CD4-positive, alpha-beta T cell treated with Interleukin-21 for 1 hour (primary cell): ENCODE measurements at regions not wholly inside any gene's neighbourhood (a gene's known extent, or its start where the extent isn't known, plus 50 kb on each side); places are given as distances from the start of the nearest gene placed in this dataset.
"Not testable (repeated sequence)": the region's sequence is repeated elsewhere in the genome, so short reads cannot be mapped to it uniquely, and the experiment has no call there.

Source experiments
- DNase-seq: peaks from one replicate; pipeline ENCODE4 v3.0.0-alpha.2; 2020

GRCh38 chr5:166178411-166179080 lies 2112.9 kb upstream of the WWC1 start:
- DNase-seq, result no peak

GRCh38 chr5:166185185-166185584 lies 2106.3 kb upstream of the WWC1 start:
- DNase-seq, result no peak

GRCh38 chr5:166188501-166189325 lies 2102.7 kb upstream of the WWC1 start:
- DNase-seq, result no peak

GRCh38 chr5:166192696-166193095 lies 2098.7 kb upstream of the WWC1 start:
- no peak for DNase-seq

- DNase-seq, result no peak
Observed at GRCh38 chr5:166195981-166196380, 2095.5 kb upstream of the WWC1 start.

GRCh38 chr5:166200532-166200931 lies 2090.9 kb upstream of the WWC1 start:
- no peak for DNase-seq

- no peak for DNase-seq
Observed at GRCh38 chr5:166211640-166212039, 2079.8 kb upstream of the WWC1 start.

- no peak for DNase-seq
Observed at GRCh38 chr5:166236327-166236726, 2055.1 kb upstream of the WWC1 start.

- no peak for DNase-seq
Observed at GRCh38 chr5:166240705-166241104, 2050.7 kb upstream of the WWC1 start.

- DNase-seq, result no peak
Observed at GRCh38 chr5:166245556-166245955, 2045.9 kb upstream of the WWC1 start.

- no peak for DNase-seq
Observed at GRCh38 chr5:166251786-166252185, 2039.7 kb upstream of the WWC1 start.

GRCh38 chr5:166257661-166258060 lies 2033.8 kb upstream of the WWC1 start:
- DNase-seq, result no peak

- DNase-seq, result no peak
Observed at GRCh38 chr5:166262395-166262794, 2029.0 kb upstream of the WWC1 start.

- no peak for DNase-seq
Observed at GRCh38 chr5:166267907-166268306, 2023.5 kb upstream of the WWC1 start.

GRCh38 chr5:166270712-166271111 lies 2020.7 kb upstream of the WWC1 start:
- no peak for DNase-seq

- no peak for DNase-seq
Observed at GRCh38 chr5:166276006-166276405, 2015.4 kb upstream of the WWC1 start.

GRCh38 chr5:166279828-166280227 lies 2011.6 kb upstream of the WWC1 start:
- DNase-seq, result no peak

- DNase-seq, result no peak
Observed at GRCh38 chr5:166281433-166281832, 2010.0 kb upstream of the WWC1 start.

- DNase-seq, result no peak
Observed at GRCh38 chr5:166282939-166283338, 2008.5 kb upstream of the WWC1 start.

- no peak for DNase-seq
Observed at GRCh38 chr5:166285361-166285760, 2006.1 kb upstream of the WWC1 start.

GRCh38 chr5:166286832-166287231 lies 2004.6 kb upstream of the WWC1 start:
- no peak for DNase-seq

- DNase-seq, result no peak
Observed at GRCh38 chr5:166287866-166288265, 2003.6 kb upstream of the WWC1 start.

GRCh38 chr5:166291800-166292199 lies 1999.6 kb upstream of the WWC1 start:
- DNase-seq, result not testable (repeated sequence)

GRCh38 chr5:166293892-166294291 lies 1997.6 kb upstream of the WWC1 start:
- no peak for DNase-seq

- no peak for DNase-seq
Observed at GRCh38 chr5:166302166-166302565, 1989.3 kb upstream of the WWC1 start.
